ENCODE measurements at regions not wholly inside any gene's neighbourhood (a gene's known extent, or its start where the extent isn't known, plus 50 kb on each side); places are given as distances from the start of the nearest gene placed in this dataset.

DNA sequence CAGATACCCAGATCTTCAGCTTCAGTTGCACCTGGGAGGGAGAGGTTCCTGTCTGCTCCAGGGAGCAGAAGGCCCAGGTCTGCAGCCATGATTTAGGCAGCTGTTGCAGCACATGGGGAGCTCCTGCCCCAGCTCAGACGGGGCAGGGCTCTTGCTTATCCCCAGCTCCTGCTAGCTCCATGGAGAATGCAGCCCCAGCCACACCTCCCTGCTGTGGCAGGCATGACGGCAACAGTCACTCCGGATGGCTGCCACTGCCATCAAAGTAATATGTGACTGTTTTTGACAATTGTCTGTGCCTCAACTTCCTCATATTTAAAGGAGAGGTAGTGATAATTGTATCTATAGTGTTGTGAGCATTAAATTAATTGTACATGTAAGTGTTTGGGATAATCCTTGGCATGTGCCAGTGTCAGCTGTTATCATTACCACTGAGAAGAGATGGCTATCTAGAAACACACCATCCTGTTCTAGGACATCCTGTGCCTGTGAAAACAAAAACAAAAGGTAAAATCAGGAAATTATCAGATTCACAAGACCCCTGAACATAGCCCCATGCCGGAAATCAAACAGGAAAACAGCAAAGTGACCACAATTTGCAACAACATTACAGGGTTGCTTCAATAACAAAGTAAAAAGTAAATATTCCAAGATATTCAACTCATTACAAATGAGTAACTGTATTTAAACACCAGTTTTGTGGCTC, 1048.8 kb upstream of the ACO1 start:
- no TSS peak for BruUV-seq (replicated peaks)
- in situ Hi-C loops (cut with HindIII; ENCODE audit: extremely low pct_ligation_motif_present, low pct_unique_long_range_greater_than_20kb) (no loop called here), intact Hi-C loops (cut with micrococcal nuclease; ENCODE audit: unreplicated experiment) (no loop called here)
- Histone ChIP-seq H3K9ac (ENCODE audit: insufficient read depth, low read depth, low read length) (no peak overlapping the region), H3K79me2 (ENCODE audit: insufficient read depth, low read length) (no peaks in the 10 kb centered on the region), H3K9me3 (ENCODE audit: low read length) (no peaks in the 10 kb centered on the region), H3K27ac (ENCODE audit: extremely low read length, insufficient read depth, low read length) (no peak overlapping the region), H3K4me1 (ENCODE audit: insufficient read depth, low read length) (no peaks in the 10 kb centered on the region), H3K4me2 (ENCODE audit: low read depth, low read length) (no peak overlapping the region), H4K20me1 (ENCODE audit: insufficient read depth, low read length) (no peaks in the 10 kb centered on the region), H3K36me3 (replicated peaks in 1 of 2; ENCODE audit: control insufficient read depth in 1 of 2, insufficient read depth in 2 of 2, low read length in 2 of 2) (no peaks in the 10 kb centered on the region), H3K27me3 (ENCODE audit: control insufficient read depth in 1 of 2, insufficient read depth in 2 of 2, low read length in 2 of 2) (no peaks in the 10 kb centered on the region; a peak in 1 of 5 replicates), H2AFZ (ENCODE audit: low read length) (no peak overlapping the region), H3K4me3 (replicated peaks in 1 of 3; ENCODE audit: insufficient read depth in 1 of 3, low read depth in 2 of 3, low read length in 3 of 3) (no peak overlapping the region)
- CTCF ChIA-PET (ENCODE audit: low intra/inter-chr PET ratio, low total read pairs): no interaction called here
- WGBS (ENCODE audit: low lambda C conversion rate): 13% methylated on average over 3 of the region's 4 CpGs
- ATAC-seq: no peak
- POLR2A ChIA-PET: no interaction called here
- FAIRE-seq: no peak
- DNase-seq (ENCODE audit: low spot score): no peak
- TF ChIP-seq ZNF749 (CRISPR knock-in tag; IDR thresholded peaks at IDR 0.05; ENCODE audit: borderline replicate concordance): no peak
- TF ChIP-seq, protein P1, sequence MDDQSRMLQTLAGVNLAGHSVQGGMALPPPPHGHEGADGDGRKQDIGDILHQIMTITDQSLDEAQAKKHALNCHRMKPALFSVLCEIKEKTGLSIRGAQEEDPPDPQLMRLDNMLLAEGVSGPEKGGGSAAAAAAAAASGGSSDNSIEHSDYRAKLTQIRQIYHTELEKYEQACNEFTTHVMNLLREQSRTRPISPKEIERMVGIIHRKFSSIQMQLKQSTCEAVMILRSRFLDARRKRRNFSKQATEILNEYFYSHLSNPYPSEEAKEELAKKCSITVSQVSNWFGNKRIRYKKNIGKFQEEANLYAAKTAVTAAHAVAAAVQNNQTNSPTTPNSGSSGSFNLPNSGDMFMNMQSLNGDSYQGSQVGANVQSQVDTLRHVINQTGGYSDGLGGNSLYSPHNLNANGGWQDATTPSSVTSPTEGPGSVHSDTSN (CRISPR knock-in tag; IDR thresholded peaks at IDR 0.05; ENCODE audit: borderline replicate concordance): no peak

GRCh38 chr9:31336386-31336785, 1048.1 kb upstream of the ACO1 start:
- Histone ChIP-seq H4K20me1 (ENCODE audit: insufficient read depth, low read length) (no peaks in the 10 kb centered on the region), H3K36me3 (replicated peaks in 1 of 2; ENCODE audit: control insufficient read depth in 1 of 2, insufficient read depth in 2 of 2, low read length in 2 of 2) (no peaks in the 10 kb centered on the region), H3K9ac (ENCODE audit: insufficient read depth, low read depth, low read length) (no peak overlapping the region), H3K9me3 (ENCODE audit: low read length) (no peaks in the 10 kb centered on the region), H3K27me3 (ENCODE audit: control insufficient read depth in 1 of 2, insufficient read depth in 2 of 2, low read length in 2 of 2) (no peaks in the 10 kb centered on the region; a peak in 1 of 5 replicates), H3K79me2 (ENCODE audit: insufficient read depth, low read length) (no peaks in the 10 kb centered on the region), H3K27ac (ENCODE audit: extremely low read length, insufficient read depth, low read length) (no peak overlapping the region), H3K4me1 (ENCODE audit: insufficient read depth, low read length) (no peaks in the 10 kb centered on the region), H2AFZ (ENCODE audit: low read length) (no peak overlapping the region), H3K4me3 (replicated peaks in 1 of 3; ENCODE audit: insufficient read depth in 1 of 3, low read depth in 2 of 3, low read length in 3 of 3) (no peak overlapping the region), H3K4me2 (ENCODE audit: low read depth, low read length) (no peak overlapping the region)
- 0% methylated on average over 1 of the region's 1 CpG for WGBS (ENCODE audit: low lambda C conversion rate)
- TF ChIP-seq ZC3H13 (CRISPR knock-in tag; IDR thresholded peaks at IDR 0.05): no peak
- no peak for TF ChIP-seq ZBTB49 (CRISPR knock-in tag; IDR thresholded peaks at IDR 0.05; ENCODE audit: borderline replicate concordance)
- in situ Hi-C loops (cut with HindIII; ENCODE audit: extremely low pct_ligation_motif_present, low pct_unique_long_range_greater_than_20kb) (no loop called here), intact Hi-C loops (cut with micrococcal nuclease; ENCODE audit: unreplicated experiment) (no loop called here)
- ATAC-seq (no peak), FAIRE-seq (no peak), DNase-seq (ENCODE audit: low spot score) (no peak)
- CTCF ChIA-PET (ENCODE audit: low intra/inter-chr PET ratio, low total read pairs): no interaction called here
- POLR2A ChIA-PET: no interaction called here
- no TSS peak for BruUV-seq (replicated peaks)
